HG03558 (cell line): ENCODE measurements at regions not wholly inside any gene's neighbourhood (a gene's known extent, or its start where the extent isn't known, plus 50 kb on each side); places are given as distances from the start of the nearest gene placed in this dataset.

Experiments
- ATAC-seq: cut with Tn5 transposase; IDR thresholded peaks from one replicate; pipeline ENCODE4 v1.9.1; 2021; ENCODE audit warnings: moderate number of reproducible peaks; ENCODE audit not compliant: unreplicated experiment; ENCODE audit errors: extremely low read depth

DNA sequence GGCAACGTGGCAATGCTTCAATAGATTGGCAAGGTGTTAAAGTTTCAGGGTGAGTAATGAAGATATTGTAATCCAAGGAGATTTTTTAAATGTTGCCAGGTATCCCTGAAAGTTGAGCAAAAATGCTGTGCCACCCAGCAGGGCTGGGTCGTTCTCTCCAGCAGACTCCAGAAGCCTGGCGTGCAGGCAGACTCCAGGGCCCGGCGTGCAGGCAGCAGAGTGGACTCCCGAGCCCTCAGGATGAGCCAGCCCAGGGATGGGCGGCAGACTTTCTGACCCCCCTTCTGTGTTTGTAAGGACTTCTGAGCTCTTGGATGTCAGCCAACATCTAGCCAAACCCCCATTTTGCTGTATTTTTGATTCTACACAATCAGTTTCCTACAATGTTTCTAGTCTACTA lies 289.1 kb downstream of the ZNF516 start:
- no peak for ATAC-seq

DNA sequence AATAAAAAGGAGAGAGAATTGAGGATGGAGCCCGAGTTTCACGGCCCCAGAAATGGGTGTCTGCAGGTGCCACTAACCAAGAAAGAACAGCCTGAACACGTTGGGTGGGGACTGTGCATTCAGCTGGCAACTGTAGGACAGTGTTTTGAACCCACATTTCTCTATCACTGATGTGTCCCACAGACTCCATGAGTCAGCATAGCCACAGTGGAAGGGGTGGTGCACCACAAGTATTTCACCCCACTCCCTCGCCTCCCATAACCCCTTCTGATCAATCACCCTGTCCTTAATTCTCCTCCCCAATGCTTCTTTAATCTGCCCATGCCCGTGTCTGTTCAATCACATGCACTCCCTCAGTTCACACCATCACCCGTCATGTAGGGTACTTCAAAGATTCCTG lies 291.5 kb downstream of the ZNF516 start:
- ATAC-seq, result no peak

DNA sequence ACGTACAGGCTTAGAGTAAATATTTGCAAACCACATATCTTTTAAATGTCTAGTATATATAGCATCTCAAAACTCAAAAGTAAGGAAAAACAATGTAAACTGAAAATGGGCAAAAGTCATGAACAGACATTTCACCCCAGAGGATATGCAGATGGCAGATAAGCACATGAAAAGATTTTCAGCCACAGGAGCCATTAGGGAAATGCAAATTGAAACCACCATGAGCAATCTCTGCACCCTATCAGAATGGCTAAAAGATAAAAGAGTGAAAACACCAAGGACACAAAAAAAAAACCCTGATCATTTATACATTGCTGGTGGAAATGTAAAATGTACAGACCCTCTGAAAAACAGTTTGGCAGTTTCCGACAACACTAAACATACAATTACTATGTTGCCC lies 292.7 kb downstream of the ZNF516 start:
- ATAC-seq, result no peak

DNA sequence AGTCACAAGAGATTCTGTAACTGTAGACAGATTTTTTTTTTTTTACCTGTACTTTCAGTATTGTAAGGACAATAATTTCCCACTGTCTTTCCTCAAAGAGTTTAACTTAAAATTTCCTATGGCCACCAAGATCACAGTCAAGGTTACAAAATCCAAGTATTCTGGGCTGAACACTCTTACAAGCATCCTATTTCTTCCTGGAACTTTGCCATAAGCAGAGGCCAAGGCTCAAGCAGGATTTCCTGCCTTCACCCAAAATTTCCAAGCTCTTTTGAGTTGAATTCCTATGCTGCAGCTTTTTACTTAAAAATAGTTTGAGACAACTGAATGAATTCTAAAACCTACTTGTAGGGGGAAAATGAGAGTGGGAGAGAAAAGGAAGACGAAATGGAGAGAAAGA lies 299.4 kb downstream of the ZNF516 start:
- no peak for ATAC-seq

DNA sequence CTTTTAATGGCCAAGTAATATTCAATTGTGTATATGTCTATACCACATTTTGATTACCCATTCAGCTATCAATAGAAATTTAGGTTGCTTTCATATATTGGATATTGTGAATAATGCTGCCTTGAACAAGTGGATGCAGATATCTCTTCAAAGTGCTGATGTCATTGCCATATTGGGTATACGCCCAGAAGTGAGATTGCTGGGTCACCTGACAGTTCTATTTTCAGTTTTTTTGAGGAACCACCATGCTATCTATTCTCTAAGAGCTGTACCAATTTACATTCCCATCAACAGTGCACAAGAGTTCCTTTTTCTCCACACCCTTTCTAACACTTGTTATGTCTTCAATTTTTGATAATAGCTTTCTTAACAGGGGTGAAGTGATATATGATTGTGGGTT lies 306.9 kb downstream of the ZNF516 start:
- ATAC-seq, result no peak

DNA sequence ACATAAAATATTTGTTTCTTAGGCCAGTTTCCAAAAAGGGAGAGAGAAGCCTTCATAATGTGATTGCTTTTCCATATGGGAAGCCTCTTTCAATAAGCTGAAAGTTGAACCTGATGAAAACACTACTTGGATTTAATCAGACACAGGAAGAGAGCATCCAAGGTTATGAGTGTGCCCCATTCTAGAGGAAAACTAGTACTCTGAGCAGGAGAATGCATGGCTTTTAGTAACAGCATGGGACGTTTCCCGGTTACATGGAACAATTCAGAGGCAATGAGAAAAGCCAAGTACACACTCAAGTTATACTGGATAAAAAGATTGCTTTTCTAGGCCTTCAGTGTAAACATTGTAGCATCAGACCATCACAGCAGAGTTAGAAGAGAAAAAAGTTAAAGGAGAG lies 315.8 kb downstream of the ZNF516 start:
- ATAC-seq, result no peak

DNA sequence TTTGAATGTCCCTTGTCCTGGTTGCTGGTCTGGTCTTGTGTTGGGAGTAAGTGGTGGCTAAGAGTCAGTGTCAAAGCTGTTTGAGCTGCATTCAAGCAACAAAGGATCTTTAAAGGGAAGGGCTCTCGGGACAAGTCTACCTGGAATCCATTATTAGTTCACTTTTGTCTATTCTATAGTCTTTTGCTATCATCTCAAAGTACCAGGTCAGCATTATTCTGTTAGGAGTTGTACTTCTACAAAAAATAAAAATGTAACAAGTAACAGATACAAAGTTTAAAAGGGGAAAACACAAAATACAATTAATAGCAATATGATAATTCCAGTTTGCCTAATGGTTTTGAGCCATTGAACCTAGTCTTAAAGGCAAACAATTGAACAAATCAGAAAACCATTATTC lies 317.9 kb downstream of the ZNF516 start:
- no peak for ATAC-seq

DNA sequence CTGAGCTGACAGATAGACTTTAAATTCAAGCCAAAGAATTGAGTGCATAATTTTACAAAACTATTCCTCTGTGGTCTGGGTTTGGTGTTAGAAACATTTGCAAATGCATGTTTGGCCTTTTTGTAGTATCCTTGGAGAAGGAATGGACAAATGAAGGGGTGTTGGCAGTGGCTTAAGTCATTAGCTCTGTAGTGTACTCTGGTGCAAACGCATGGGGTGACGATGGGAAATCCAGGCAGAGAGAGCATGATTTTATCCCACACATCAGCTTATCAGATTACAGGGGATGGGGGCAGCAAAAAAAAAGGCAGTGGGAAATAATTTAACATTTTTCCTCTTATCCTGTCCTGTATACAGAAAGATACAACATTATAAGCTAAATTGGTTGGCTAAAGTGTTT lies 320.6 kb downstream of the ZNF516 start:
- ATAC-seq, result no peak

DNA sequence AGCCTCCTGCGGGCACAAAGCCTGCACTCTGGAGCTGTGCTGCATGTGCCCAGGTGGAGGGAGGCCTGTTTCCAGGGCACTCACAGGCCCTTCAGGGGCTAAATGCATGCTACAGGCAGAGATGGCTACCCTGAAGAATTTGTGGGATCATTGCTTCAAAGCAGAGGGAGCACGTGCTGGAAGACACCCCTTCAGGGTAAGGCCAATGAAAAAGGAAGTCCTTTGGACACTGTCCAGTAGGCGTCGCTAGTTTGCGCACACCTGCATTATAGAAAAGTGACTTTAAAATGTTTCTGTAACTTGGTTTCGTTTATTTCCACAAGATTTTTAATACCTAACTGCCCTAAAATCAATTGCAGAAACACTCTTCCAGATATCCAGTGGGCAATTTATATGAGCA lies 325.3 kb downstream of the ZNF516 start:
- ATAC-seq, result no peak

DNA sequence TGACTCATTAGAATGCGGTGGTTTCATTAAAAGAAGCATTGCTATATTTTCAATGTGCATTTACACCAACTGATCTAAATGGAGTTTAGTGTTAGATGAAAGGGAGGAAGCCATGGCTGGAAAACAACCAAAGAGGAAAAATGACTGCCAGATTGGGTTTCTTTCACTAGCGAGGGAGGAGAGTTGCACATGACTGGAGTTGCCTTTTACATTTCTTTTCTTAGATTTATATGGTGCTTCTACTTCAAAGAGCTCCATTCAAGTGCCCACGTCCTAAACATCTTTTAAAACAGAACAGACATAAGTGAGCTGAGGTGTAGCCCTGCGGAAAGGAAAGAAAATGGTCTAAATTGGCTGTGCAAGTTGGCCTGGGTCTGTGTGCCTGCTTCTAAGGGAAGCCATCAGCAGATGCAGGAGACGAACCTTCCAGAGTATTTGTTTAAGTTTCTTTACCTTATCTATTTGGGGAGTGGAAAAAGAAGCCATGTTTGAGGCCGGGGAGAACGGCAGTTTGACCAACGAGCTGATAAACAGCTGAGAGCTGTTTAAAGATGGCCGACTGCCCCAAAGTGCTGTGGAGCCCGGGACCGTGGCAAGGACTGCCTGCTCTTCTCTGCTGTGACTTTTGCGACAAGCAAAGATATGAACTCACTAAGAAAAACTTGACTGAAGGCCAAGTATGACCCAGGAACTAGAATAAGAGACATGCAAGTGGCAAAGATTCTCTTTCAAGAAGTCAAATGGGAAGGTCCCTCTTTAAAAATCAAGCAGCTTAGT lies 327.0 kb downstream of the ZNF516 start:
- no peak for ATAC-seq

DNA sequence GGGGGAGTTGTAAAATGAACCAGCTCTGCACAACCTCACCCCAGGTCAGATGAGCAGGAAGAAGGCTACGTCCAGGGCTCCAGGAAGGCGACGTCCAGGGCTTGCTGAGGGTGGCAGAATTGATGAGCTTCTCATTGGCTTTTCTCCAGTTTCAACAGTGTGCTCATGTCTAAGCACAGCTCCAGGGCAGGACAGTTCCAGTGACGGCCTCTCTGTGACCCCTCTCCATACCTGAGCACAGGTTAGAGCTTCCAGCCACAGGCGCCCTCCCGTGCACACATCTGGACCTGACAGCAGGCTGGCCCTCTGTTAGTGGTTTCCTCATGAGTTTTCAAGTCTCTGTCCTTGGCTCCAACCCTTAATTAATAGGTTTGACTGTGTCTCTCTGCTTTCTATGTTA lies 327.6 kb downstream of the ZNF516 start:
- no peak for ATAC-seq

DNA sequence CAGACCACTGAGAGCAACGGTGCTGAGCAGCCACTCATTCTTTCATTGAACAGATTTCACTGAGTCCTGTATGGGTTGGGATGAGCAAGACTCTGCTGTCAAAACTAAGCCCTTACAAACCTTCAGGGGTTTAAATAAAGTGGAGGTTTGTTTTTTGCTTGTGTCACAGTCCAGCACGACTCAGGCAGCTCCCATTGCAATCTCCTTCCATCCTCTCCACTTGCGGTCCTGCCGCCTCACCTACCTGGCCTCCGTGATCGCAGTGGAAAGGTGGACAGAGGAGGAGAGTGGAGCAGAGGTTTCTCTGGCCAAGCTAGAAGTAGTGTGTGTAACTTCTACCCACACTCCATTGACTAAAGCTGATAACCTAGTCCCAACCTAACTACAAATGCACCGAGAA lies 332.2 kb downstream of the ZNF516 start:
- no peak for ATAC-seq

DNA sequence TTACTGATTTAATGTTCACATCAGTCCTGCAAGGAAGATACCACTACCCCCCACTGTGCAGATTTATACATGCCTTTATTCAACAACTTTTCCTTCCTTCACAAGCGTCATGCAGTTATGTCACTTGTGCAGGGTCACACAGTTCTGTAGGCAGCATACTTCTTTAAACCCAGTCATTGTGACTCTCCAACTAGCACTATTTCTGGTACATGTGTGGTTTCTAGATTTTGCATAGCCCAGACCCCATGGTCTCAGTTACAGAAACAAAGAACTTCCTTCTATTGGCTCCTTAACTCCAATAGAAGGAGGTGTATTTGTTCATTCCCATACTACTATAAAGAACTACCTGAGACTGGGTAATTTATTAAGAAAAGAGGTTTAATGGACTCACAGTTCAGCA lies 333.1 kb downstream of the ZNF516 start:
- ATAC-seq, result no peak

DNA sequence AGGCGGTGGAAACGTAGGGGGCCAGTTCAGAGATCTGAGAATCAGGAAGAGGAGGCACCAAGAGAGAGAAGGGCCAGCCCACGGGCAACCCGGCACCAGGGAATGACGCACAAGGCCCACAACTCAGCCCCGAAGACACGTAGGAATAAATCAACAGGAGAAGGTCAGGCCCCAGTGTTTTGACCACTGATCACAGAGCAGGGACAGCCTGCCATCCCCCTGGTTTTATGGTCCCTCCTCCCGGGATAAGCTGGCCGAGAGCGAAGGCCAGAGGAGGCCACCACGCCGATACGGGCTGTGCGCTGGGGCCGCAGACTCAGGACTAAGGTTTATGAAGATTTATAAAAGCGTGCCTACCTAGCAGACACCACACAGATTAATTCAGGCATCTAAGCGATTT lies 341.4 kb downstream of the ZNF516 start:
- ATAC-seq, result no peak

DNA sequence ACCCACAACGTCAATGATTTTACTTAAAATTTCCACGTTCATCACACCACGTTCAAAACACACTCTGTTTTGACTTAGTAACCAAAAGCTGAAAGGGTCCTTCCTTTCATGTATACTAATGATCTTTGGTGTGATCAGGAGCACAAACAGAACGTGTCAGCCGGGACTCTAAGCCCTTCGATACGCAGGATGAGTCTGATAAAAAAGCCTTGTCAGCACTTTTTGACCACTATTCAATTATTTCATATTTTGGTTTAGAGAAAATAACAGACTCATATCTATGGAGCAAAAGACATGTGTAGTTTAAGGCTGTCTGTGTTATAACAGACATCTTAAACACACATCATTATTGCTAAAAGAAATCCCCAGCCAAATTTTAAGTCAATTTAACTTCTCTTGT lies 345.3 kb downstream of the ZNF516 start:
- ATAC-seq, result no peak

DNA sequence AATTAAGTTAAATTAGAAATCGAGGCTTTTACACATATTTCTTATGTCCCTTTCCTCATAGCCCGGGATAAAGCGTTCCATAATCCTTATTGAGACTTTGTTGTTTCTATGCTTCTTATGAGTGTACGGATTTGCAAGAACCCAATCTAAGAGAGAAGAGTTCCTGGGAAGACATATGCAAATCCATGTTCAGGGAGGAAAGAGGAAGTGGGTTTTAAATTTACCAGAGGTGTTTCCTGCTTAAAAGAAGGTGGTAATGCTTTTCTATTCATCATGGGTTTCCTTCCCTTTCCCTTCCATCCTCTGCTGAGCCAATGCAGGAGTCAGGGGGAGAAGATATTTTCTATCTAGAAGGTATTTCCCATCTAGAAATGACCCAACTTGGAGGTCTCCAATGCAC lies 345.8 kb downstream of the ZNF516 start:
- ATAC-seq, result no peak

DNA sequence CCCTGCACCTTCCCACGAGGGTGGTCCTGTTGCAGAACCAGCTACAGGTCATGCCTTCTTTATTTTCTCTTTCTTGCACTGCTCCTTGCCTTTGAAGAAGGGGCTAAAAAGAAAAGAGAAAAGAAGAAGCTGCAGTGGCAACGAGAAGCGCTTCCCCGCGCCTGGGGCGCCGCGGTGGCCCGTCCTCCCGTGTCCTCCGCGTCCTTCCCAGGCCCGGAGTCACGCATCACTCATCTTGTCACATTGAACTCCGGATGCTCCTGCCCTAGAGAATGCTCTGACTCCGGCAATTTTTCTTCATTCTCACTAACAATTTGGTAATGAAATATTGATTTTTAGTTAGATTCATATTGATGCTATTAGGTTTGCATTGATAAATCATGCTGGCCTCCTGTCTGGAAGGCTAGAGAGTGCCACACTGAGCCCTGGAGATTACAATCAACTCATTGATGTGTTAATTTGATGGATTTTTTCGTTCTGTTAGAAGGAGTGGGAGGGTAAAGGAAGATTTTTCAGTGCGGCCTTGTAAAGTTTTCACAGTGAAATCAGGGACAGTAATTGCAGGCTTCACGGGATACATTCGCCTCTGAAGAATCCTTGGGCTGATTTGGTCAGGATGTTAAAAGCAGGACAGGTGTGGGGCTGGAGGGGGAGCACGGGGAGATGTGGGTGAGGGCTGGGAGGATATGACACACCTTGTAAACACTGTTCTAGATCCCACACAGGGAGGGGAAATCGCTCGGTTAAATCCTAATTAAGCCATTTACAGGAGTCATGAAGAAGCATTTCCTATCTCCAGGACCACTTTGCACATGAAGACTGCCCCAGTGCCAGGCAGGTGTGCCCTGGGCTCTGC lies 349.3 kb downstream of the ZNF516 start:
- ATAC-seq, result no peak

DNA sequence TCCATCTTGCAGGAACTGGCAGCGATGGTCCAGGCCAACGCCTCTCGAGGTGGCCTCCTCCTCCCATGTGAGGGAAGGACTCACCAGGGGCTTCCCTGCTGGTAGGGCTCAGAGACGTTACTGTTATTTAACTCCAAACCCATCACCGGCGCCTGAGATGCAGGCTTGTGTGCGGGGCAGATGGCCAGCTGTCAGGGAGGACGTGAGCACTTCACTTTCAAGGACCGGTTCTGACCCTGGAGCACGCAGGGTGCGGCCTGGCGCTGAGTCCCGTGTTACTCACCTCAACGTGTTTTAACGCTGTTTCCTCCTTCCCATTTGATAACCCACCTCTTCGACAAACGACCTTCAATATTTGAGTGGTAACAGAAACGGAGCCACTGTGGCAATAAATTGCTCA lies 350.2 kb downstream of the ZNF516 start:
- ATAC-seq, result no peak

DNA sequence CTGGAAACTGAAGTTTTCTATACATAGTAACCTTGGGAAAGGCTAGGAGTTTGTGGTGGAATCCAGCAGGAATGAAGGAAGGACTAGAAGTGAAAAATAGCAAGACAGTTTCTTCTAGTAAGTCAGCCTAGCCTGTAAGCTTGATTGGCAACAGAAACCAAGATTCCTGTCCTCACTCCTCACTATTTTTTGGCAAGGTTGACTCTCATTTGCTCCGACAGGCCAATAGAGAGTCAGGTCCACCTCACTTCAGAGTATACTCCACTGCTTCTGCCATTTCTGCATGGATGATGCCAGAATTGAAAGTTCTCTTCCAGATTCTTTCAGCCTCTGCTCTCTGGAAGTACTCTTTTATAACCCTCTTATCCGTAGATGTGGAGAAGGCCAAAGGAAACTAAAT lies 352.4 kb downstream of the ZNF516 start:
- no peak for ATAC-seq

DNA sequence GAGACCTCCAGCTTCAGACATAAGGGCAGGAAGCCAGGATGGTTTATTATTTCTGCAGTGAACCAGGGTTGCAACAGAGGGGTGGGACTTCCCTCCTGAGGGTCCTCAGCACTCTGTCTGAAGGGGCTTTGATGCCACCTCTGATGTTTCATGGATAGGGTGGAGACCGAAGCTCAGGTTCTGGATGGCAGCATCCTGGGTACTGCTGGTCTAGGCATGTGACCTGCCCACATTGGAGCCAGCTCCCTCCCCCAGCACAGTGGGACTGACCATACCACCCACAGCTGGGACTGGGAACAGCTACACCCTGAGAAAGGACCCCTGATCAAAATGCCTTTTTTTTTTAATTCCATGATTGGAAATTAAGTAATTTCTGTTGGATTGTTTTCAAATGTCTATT lies 355.2 kb downstream of the ZNF516 start:
- no peak for ATAC-seq

DNA sequence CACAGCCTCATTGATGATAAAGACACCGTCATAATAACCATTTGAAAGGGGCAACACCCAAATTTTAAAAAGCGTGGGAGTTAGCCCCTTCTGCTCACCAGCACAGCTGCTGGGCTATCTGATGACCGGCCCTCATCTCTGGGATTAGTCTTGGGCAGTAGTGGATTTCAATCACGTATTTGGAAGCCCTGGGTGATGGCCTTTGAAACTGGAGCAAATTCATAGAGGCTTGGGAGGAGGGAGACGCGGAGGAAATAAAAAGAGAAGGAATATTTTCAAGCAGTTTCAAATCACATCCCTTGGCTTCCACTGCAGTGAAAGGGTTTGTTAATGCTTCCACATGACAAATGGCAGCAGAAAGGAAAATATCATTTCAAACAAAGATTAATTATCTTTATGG lies 357.8 kb downstream of the ZNF516 start:
- no peak for ATAC-seq

DNA sequence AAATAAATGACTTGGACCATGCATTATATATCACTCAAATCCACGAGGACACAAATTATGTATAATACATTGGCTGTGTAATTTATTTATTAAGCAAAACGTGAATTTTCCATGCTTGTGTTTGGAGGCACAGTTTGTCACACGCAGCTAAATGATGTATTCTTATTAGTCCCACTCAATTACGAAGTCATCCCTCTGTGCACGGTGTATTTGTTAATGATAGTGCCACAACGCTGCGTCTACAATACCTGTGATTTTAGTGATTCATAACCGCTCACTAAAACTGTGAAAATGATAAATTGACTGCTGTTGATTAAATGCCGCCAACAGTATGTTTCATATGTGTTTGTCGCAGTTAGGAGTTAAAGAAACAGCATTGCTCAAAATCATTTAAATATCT lies 358.3 kb downstream of the ZNF516 start:
- ATAC-seq, result no peak
